HEK293T (cell line): ENCODE measurements at regions not wholly inside any gene's neighbourhood (a gene's known extent, or its start where the extent isn't known, plus 50 kb on each side); places are given as distances from the start of the nearest gene placed in this dataset.

ENCODE experiments used
- CTCF ChIA-PET: fragments of 350-600 bp; formaldehyde crosslinking; extraction: SDS; loops from one replicate; lab custom pipeline; 2021; ENCODE audit warnings: antibody characterized with exemption, inconsistent platforms; lab: Yijun Ruan, JAX
- POLR2A ChIA-PET: fragments of 350-600 bp; formaldehyde crosslinking; extraction: SDS; loops from one replicate; lab custom pipeline; 2020; ENCODE audit warnings: antibody characterized with exemption, inconsistent platforms; lab: Yijun Ruan, JAX
- DNase-seq: peaks from one replicate; pipeline ENCODE4 v3.0.0; 2012; ENCODE audit warnings: mixed read lengths; ENCODE audit errors: extremely low spot score
- ARNT ChIP-seq: fragments of 450-650 bp; IDR thresholded peaks from 2 replicates; pipeline ENCODE4 v1.6.1; 2017; ENCODE audit warnings: mild to moderate bottlenecking
- BHLHE40 ChIP-seq: fragments of 450-650 bp; IDR thresholded peaks from 2 replicates; pipeline ENCODE4 v1.6.1; 2016; ENCODE audit warnings: mild to moderate bottlenecking, moderate library complexity, borderline replicate concordance
- CTBP1 ChIP-seq: fragments of 450-650 bp; IDR thresholded peaks from 2 replicates; pipeline ENCODE4 v1.6.1; 2016; ENCODE audit warnings: borderline replicate concordance
- ELF4 ChIP-seq: fragments of 450-650 bp; IDR thresholded peaks from 2 replicates; pipeline ENCODE4 v1.6.1; 2017; ENCODE audit warnings: antibody characterized with exemption
- FOXA1 ChIP-seq: fragments of 450-650 bp; IDR thresholded peaks from 2 replicates; pipeline ENCODE4 v1.6.1; 2016; ENCODE audit warnings: mild to moderate bottlenecking
- FOXK2 ChIP-seq: fragments of 450-650 bp; IDR thresholded peaks from 2 replicates; pipeline ENCODE4 v1.6.1; 2016; ENCODE audit warnings: mild to moderate bottlenecking
- FOXM1 ChIP-seq: fragments of 450-650 bp; IDR thresholded peaks from 2 replicates; pipeline ENCODE4 v1.6.1; 2017; ENCODE audit warnings: mild to moderate bottlenecking, borderline replicate concordance
- HDGF ChIP-seq: fragments of 450-650 bp; IDR thresholded peaks from 2 replicates; pipeline ENCODE4 v1.6.1; 2017; ENCODE audit warnings: antibody characterized with exemption, borderline replicate concordance
- L3MBTL2 ChIP-seq: fragments of 450-650 bp; conservative IDR thresholded peaks from 2 replicates; pipeline ENCODE4 v1.6.1; 2016; ENCODE audit warnings: mild to moderate bottlenecking
- LEF1 ChIP-seq: fragments of 450-650 bp; IDR thresholded peaks from 2 replicates; pipeline ENCODE4 v1.6.1; 2017; ENCODE audit warnings: mild to moderate bottlenecking, borderline replicate concordance
- NFRKB ChIP-seq: fragments of 450-650 bp; IDR thresholded peaks from 2 replicates; pipeline ENCODE4 v1.6.1; 2016; ENCODE audit warnings: mild to moderate bottlenecking, moderate library complexity
- SP1 ChIP-seq: fragments of 450-650 bp; IDR thresholded peaks from 2 replicates; pipeline ENCODE4 v1.6.1; 2017
- SUZ12 ChIP-seq: fragments of 450-650 bp; IDR thresholded peaks from 2 replicates; pipeline ENCODE4 v1.6.1; 2016; ENCODE audit warnings: mild to moderate bottlenecking
- TARDBP ChIP-seq: fragments of 450-650 bp; IDR thresholded peaks from 2 replicates; pipeline ENCODE4 v1.6.1; 2016
- ZNF384 ChIP-seq: fragments of 450-650 bp; IDR thresholded peaks from 2 replicates; pipeline ENCODE4 v1.6.1; 2016
- TF ChIP-seq, protein P1 (sequence below): fragments of 450-650 bp; IDR thresholded peaks from 2 replicates; pipeline ENCODE4 v1.6.1; 2016

DNA sequence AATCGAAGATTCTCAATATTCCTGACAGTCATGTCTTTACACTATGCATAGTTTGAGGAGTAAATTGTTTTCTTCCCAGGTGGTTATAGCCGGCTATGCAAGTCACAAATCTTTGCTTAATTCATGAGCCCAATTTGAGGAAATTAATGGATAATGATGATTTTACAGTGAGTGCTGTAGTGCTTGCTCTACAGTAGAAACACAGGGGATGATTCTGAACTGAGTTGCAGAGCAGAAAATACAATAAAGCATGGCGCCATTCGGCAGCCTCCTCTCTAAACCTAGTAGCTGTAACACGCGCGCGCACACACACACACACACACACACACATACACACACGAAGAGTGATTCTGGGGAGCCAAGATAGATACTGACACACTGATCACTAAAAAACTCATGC is 181.7 kb upstream of the DPH6 start:
- CTCF ChIA-PET, result no interaction called here
- no peak for DNase-seq
- no peak for TF ChIP-seq FOXA1
- TF ChIP-seq LEF1, result no peak
- TF ChIP-seq, protein P1, sequence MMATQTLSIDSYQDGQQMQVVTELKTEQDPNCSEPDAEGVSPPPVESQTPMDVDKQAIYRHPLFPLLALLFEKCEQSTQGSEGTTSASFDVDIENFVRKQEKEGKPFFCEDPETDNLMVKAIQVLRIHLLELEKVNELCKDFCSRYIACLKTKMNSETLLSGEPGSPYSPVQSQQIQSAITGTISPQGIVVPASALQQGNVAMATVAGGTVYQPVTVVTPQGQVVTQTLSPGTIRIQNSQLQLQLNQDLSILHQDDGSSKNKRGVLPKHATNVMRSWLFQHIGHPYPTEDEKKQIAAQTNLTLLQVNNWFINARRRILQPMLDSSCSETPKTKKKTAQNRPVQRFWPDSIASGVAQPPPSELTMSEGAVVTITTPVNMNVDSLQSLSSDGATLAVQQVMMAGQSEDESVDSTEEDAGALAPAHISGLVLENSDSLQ, result no peak
- TF ChIP-seq FOXM1, result no peak
- POLR2A ChIA-PET, result no interaction called here

DNA sequence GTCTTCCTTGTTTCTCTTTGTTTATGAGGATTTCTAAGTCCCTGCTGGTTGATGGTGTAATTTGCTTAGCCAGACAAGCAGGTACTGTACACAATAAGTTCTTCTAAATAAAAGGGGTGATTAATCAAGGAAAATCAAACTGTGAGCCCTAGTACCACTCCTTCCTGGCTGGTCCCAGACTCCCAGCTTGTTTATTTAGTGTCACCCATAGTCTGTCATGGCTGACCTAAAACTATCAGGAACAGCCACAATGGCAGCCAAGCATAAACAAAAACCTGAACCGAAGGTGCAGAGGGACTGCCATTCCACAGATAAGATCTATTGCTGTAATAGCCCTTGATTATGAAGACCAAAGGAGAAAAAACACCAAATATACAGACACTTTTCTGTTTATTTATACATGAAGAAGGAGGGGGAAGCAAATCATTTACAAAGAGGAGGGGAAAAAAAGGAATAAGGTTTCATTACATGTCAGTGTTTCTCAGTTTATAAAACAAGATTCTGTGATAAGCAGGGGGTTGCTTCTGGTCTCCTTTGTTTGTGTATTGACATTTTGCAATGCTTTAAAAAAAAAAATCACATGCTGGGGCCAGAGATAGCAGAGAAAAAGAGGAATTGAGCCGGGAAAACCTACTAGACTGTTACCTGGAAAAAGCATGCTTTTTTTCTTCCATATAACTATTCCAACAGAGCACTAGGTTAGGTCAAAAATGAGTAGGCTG is 182.4 kb upstream of the DPH6 start:
- POLR2A ChIA-PET, result no interaction called here
- TF ChIP-seq LEF1 (no peak), ELF4 (no peak), HDGF (no peak), TARDBP (no peak), CTBP1 (no peak), BHLHE40 (no peak), SP1 (no peak), FOXA1 (no peak), FOXM1 (no peak), ZNF384 (no peak), SUZ12 (no peak), L3MBTL2 (no peak), NFRKB (no peak), FOXK2 (no peak), ARNT (no peak)
- TF ChIP-seq, protein P1, result no peak
- CTCF ChIA-PET, result no interaction called here
- no peak for DNase-seq

GRCh38 chr15:35736150-35736549 is 190.2 kb upstream of the DPH6 start:
- DNase-seq, result no peak
- CTCF ChIA-PET, result no interaction called here
- POLR2A ChIA-PET, result no interaction called here
- TF ChIP-seq ZNF384, result no peak
- TF ChIP-seq SUZ12, result no peak
- TF ChIP-seq SP1, result no peak
- no peak for TF ChIP-seq HDGF
- no peak for TF ChIP-seq ELF4
- TF ChIP-seq L3MBTL2, result no peak
- TF ChIP-seq LEF1, result no peak
- no peak for TF ChIP-seq FOXM1
- TF ChIP-seq BHLHE40, result no peak
- no peak for TF ChIP-seq TARDBP
- TF ChIP-seq ARNT, result no peak
- TF ChIP-seq, protein P1, result no peak
- TF ChIP-seq FOXK2, result no peak
- TF ChIP-seq NFRKB, result no peak
- no peak for TF ChIP-seq FOXA1
- no peak for TF ChIP-seq CTBP1

- CTCF ChIA-PET, result no interaction called here
- DNase-seq, result no peak
- TF ChIP-seq NFRKB (no peak), LEF1 (no peak), TARDBP (no peak), SUZ12 (no peak), FOXK2 (no peak), FOXM1 (no peak)
- POLR2A ChIA-PET, result no interaction called here
Measured at GRCh38 chr15:35737441-35737840, 191.5 kb upstream of the DPH6 start.

GRCh38 chr15:35738370-35738769 is 192.4 kb upstream of the DPH6 start:
- ChIA-PET POLR2A (no interaction called here), CTCF (no interaction called here)
- no peak for TF ChIP-seq FOXA1
- TF ChIP-seq SUZ12, result no peak
- TF ChIP-seq ARNT, result no peak
- no peak for TF ChIP-seq BHLHE40
- no peak for TF ChIP-seq ZNF384
- TF ChIP-seq NFRKB, result no peak
- TF ChIP-seq FOXK2, result no peak
- no peak for DNase-seq

GRCh38 chr15:35740761-35741160 is 194.8 kb upstream of the DPH6 start:
- DNase-seq, result no peak
- ChIA-PET CTCF (interaction anchor here (0.6 to 1.6 kb wide), 2 partner anchors 11 to 21 kb away, joined by 3 to 7 read pairs; no protein-coding TSS in a partner anchor), POLR2A (no interaction called here)
- TF ChIP-seq SP1 (no peak), ZNF384 (no peak), FOXA1 (no peak), FOXK2 (no peak), LEF1 (no peak), ARNT (no peak)
